ENCODE measurements at regions not wholly inside any gene's neighbourhood (a gene's known extent, or its start where the extent isn't known, plus 50 kb on each side); places are given as distances from the start of the nearest gene placed in this dataset.

DNA sequence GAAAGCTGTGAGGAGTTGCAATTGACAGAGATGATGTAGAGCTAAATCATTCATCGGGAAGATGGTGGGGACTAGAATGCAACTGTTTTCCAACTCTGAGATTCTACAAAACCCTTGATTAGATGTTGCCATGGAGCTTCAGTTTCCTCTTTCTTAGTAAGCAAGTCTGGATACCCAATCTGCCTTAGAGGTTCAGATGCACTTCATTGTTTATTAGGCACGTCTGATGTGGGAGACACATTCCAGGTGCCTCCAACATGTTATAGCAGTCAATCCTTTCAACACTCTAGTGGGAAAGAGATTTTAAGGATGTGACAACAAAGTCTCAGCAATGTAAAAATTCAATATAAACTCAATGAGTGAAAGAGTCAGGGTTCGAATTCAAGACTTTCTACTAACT lies 291.3 kb upstream of the PHYHIPL start:
- WGBS, 5 donors, result 53 to 76% (median 55%) methylated on average over 3 of the region's 3 CpGs

DNA sequence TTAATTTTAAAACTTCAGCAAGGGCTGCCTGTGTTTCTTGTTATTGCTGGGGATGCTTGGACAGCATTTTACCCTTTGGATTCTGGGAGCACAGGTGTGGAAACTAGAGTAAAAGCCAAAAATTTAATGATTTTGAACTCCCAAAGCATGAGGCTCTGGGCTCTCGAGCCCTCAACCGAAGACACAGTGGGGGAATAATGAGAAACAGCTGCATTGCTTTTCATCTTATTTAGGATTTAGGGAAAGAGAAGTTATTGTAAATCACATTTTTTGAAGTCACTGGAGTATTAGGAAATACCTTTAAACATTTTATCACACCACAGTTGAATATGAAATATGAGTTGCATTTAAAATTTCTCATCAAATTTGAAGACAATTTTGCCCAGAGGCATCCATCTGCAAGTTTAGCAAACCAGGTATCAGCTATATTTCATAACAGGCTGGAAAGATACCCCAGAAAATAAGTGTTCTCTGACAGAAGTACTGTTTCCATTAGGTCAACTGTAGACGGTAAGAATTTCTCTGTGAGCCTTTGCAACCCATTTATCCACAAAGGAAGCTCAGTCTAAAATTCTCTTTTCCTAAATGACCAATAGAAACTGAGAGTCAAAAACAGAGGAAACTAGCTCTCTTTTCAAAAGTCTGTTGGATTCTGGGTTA lies 290.6 kb upstream of the PHYHIPL start:
- peaks cover 0 to 24% (median 10%) of the 10 kb centered on the region in 4 donors for H3K9me3 ChIP-seq
- 70 to 86% (median 79%) methylated on average over 3 of the region's 3 CpGs for WGBS, 5 donors
- TF ChIP-seq, protein P1, sequence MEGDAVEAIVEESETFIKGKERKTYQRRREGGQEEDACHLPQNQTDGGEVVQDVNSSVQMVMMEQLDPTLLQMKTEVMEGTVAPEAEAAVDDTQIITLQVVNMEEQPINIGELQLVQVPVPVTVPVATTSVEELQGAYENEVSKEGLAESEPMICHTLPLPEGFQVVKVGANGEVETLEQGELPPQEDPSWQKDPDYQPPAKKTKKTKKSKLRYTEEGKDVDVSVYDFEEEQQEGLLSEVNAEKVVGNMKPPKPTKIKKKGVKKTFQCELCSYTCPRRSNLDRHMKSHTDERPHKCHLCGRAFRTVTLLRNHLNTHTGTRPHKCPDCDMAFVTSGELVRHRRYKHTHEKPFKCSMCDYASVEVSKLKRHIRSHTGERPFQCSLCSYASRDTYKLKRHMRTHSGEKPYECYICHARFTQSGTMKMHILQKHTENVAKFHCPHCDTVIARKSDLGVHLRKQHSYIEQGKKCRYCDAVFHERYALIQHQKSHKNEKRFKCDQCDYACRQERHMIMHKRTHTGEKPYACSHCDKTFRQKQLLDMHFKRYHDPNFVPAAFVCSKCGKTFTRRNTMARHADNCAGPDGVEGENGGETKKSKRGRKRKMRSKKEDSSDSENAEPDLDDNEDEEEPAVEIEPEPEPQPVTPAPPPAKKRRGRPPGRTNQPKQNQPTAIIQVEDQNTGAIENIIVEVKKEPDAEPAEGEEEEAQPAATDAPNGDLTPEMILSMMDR (IDR thresholded peaks at IDR 0.05), result no peak
- no peak for TF ChIP-seq EP300 (IDR thresholded peaks at IDR 0.05)
- TF ChIP-seq POLR2AphosphoS5 (IDR thresholded peaks at IDR 0.05), result no peak
- no peak for TF ChIP-seq POLR2A (IDR thresholded peaks at IDR 0.05)
- no peak for DNase-seq
- no peak overlapping the region for H3K4me3 ChIP-seq
- no peaks in the 10 kb centered on the region for H3K36me3 ChIP-seq
- intact Hi-C loops (cut with DNase I; ENCODE audit: low total_unique reads), result no loop called here
- no peaks in the 10 kb centered on the region for H3K4me1 ChIP-seq
- H3K27me3 ChIP-seq, result no peaks in the 10 kb centered on the region
- H3K27ac ChIP-seq, result no peak overlapping the region

More for the DNA sequence above, 291.3 kb upstream of the PHYHIPL start:
- Histone ChIP-seq H3K36me3 (no peaks in the 10 kb centered on the region), H3K4me3 (no peak overlapping the region), H3K27me3 (no peaks in the 10 kb centered on the region), H3K4me1 (no peaks in the 10 kb centered on the region), H3K27ac (no peak overlapping the region), H3K9me3 (peaks cover 0 to 28% (median 10%) of the 10 kb centered on the region in 4 donors)
- intact Hi-C loops (cut with DNase I; ENCODE audit: low total_unique reads), result no loop called here
- DNase-seq, result no peak
- TF ChIP-seq, protein P1 (IDR thresholded peaks at IDR 0.05), result no peak

DNA sequence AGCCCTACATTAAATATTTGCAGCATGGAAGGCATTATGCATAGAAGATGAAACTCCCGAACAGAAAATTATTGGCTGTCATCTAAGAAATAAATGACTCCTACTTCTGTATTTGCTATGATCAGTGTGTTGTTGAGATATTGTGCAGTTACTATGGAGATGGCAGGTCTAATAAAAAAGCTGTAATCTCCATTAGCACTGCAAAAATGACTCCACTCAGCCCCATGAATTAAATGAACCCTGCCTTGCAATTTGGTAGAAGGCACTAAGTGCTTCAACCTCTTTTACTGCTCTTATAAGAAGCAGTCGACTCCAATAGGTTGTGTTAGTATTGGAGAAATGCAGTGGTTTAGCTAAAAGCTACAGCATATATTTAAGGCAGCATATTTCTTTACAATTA lies 290.0 kb upstream of the PHYHIPL start:
- intact Hi-C loops (cut with DNase I; ENCODE audit: low total_unique reads), result no loop called here
- peak in 1 of 2 donors; percentile 15 for DNase-seq
- Histone ChIP-seq H3K36me3 (no peaks in the 10 kb centered on the region), H3K27ac (no peak overlapping the region), H3K9me3 (peaks cover 0 to 18% (median 10%) of the 10 kb centered on the region in 4 donors), H3K27me3 (no peaks in the 10 kb centered on the region), H3K4me3 (no peak overlapping the region), H3K4me1 (no peaks in the 10 kb centered on the region)
- WGBS, 5 donors, result 46 to 72% (median 57%) methylated on average over 2 of the region's 2 CpGs
- TF ChIP-seq, protein P1 (IDR thresholded peaks at IDR 0.05), result no peak
- TF ChIP-seq POLR2A (IDR thresholded peaks at IDR 0.05) (no peak), EP300 (IDR thresholded peaks at IDR 0.05) (no peak), POLR2AphosphoS5 (IDR thresholded peaks at IDR 0.05) (no peak)

DNA sequence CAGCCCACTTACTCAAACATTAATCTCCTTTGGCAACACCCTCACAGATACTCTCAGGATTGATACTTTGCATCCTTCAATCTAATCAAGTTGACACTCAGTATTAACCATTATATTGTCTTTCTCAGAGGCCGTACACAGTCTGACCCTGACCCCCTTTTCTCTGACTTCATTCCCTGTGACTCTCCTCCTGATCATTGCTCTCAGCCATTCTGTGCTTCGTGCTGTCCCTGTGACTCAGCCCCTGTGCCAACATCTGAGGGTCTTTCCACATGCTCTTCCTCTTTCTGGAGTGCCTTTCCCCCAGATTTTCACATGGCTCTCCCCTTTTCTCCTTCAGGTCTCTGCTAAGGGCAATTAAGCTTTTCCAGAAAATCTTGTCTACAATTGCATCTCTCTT lies 289.0 kb upstream of the PHYHIPL start:
- no peak overlapping the region for H3K27ac ChIP-seq
- H3K36me3 ChIP-seq, result no peaks in the 10 kb centered on the region
- intact Hi-C loops (cut with DNase I; ENCODE audit: low total_unique reads), result no loop called here
- no peaks in the 10 kb centered on the region for H3K27me3 ChIP-seq
- H3K4me1 ChIP-seq, result peaks cover 0 to 4% (median 0%) of the 10 kb centered on the region in 4 donors
- WGBS, 5 donors, result 52 to 82% (median 61%) methylated on average over 2 of the region's 2 CpGs
- TF ChIP-seq EP300 (IDR thresholded peaks at IDR 0.05), result no peak
- no peak for TF ChIP-seq POLR2AphosphoS5 (IDR thresholded peaks at IDR 0.05)
- no peak for TF ChIP-seq POLR2A (IDR thresholded peaks at IDR 0.05)
- TF ChIP-seq, protein P1 (IDR thresholded peaks at IDR 0.05), result no peak
- H3K4me3 ChIP-seq, result no peak overlapping the region
- DNase-seq, result no peak
- peaks cover 0 to 9% (median 6%) of the 10 kb centered on the region in 4 donors for H3K9me3 ChIP-seq
